ENCODE measurements at regions not wholly inside any gene's neighbourhood (a gene's known extent, or its start where the extent isn't known, plus 50 kb on each side); places are given as distances from the start of the nearest gene placed in this dataset.

DNA sequence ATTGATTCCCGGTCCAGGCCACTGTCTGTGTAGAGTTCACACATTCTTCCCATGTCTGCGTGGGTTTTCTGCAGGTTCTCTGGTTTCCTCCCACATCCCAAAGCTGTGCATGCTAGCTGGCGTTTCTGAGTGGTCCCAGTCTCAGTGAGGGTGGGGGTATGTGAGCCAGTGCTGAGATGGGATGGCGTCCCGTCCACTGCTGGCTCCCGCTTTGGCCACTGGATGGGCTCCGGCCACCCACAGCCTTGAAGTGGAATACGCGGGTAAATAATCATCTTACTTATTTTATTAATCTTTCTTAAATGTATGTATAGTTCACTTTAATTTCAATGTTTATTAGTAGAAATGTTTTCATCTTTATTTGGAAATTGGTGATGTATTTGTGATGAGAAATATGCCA lies 343.5 kb upstream of the MANEA start:
- no peaks in the 10 kb centered on the region for H3K27me3 Mint-ChIP-seq (ENCODE audit: unreplicated experiment)
- CTCF ChIA-PET, result no interaction called here
- no peaks in the 10 kb centered on the region for H3K36me3 Mint-ChIP-seq (ENCODE audit: insufficient read depth, unreplicated experiment)
- H3K27ac Mint-ChIP-seq (ENCODE audit: unreplicated experiment), result no peak overlapping the region
- TF ChIP-seq CTCF (IDR thresholded peaks at IDR 0.05; ENCODE audit: unreplicated experiment), result no peak
- no peaks in the 10 kb centered on the region for H3K9me3 Mint-ChIP-seq (ENCODE audit: low read depth, unreplicated experiment)
- no TSS peak for BruUV-seq (replicated peaks)
- no peak overlapping the region for H3K4me3 Mint-ChIP-seq (ENCODE audit: low read depth, unreplicated experiment)
- DNase-seq, result no peak
- intact Hi-C loops (cut with micrococcal nuclease; ENCODE audit: unreplicated experiment), result no loop called here
- no peaks in the 10 kb centered on the region for H3K4me1 Mint-ChIP-seq (ENCODE audit: low read depth, unreplicated experiment)

- no peak overlapping the region for H3K27ac Mint-ChIP-seq (ENCODE audit: unreplicated experiment)
- H3K4me3 Mint-ChIP-seq (ENCODE audit: low read depth, unreplicated experiment), result no peak overlapping the region
- H3K27me3 Mint-ChIP-seq (ENCODE audit: unreplicated experiment), result no peaks in the 10 kb centered on the region
- no TSS peak for BruUV-seq (replicated peaks)
- no peaks in the 10 kb centered on the region for H3K4me1 Mint-ChIP-seq (ENCODE audit: low read depth, unreplicated experiment)
- no peaks in the 10 kb centered on the region for H3K9me3 Mint-ChIP-seq (ENCODE audit: low read depth, unreplicated experiment)
- no peaks in the 10 kb centered on the region for H3K36me3 Mint-ChIP-seq (ENCODE audit: insufficient read depth, unreplicated experiment)
- TF ChIP-seq CTCF (IDR thresholded peaks at IDR 0.05; ENCODE audit: unreplicated experiment), result no peak
- no peak for DNase-seq
- CTCF ChIA-PET, result no interaction called here
- intact Hi-C loops (cut with micrococcal nuclease; ENCODE audit: unreplicated experiment), result no loop called here
Measured at GRCh38 chr6:95240514-95240913, 336.8 kb upstream of the MANEA start.

- H3K27me3 Mint-ChIP-seq (ENCODE audit: unreplicated experiment), result no peaks in the 10 kb centered on the region
- TF ChIP-seq CTCF (IDR thresholded peaks at IDR 0.05; ENCODE audit: unreplicated experiment), result no peak
- H3K4me3 Mint-ChIP-seq (ENCODE audit: low read depth, unreplicated experiment), result no peak overlapping the region
- H3K4me1 Mint-ChIP-seq (ENCODE audit: low read depth, unreplicated experiment), result no peaks in the 10 kb centered on the region
- H3K36me3 Mint-ChIP-seq (ENCODE audit: insufficient read depth, unreplicated experiment), result no peaks in the 10 kb centered on the region
- intact Hi-C loops (cut with micrococcal nuclease; ENCODE audit: unreplicated experiment), result no loop called here
- no peak overlapping the region for H3K27ac Mint-ChIP-seq (ENCODE audit: unreplicated experiment)
- no peak for DNase-seq
- no peaks in the 10 kb centered on the region for H3K9me3 Mint-ChIP-seq (ENCODE audit: low read depth, unreplicated experiment)
- CTCF ChIA-PET, result no interaction called here
- BruUV-seq (replicated peaks), result no TSS peak
Measured at GRCh38 chr6:95242560-95242959, 334.8 kb upstream of the MANEA start.

DNA sequence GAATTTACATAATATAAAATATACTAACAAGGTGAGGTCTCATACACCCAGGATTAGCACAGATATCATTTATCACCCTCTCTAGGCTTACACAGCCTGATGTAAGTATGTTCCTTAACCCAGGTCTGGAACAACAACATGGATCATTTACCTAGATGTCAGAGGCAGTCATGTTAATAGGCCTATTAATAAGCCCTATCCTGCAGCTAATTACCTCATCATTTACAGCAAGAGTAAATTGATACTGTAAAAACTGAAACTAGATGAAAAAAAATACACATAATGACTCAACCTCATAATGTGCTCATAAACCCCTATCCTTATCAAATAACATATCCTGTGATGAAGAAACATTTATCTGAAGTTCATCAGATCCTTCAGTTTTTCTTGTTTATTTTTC lies 334.3 kb upstream of the MANEA start:
- BruUV-seq (replicated peaks), result no TSS peak
- Mint-ChIP-seq H3K4me3 (ENCODE audit: low read depth, unreplicated experiment) (no peak overlapping the region), H3K9me3 (ENCODE audit: low read depth, unreplicated experiment) (no peaks in the 10 kb centered on the region), H3K27me3 (ENCODE audit: unreplicated experiment) (no peaks in the 10 kb centered on the region), H3K36me3 (ENCODE audit: insufficient read depth, unreplicated experiment) (no peaks in the 10 kb centered on the region), H3K27ac (ENCODE audit: unreplicated experiment) (no peak overlapping the region), H3K4me1 (ENCODE audit: low read depth, unreplicated experiment) (no peaks in the 10 kb centered on the region)
- intact Hi-C loops (cut with micrococcal nuclease; ENCODE audit: unreplicated experiment), result no loop called here
- DNase-seq, result no peak
- CTCF ChIA-PET, result no interaction called here
- TF ChIP-seq CTCF (IDR thresholded peaks at IDR 0.05; ENCODE audit: unreplicated experiment), result no peak

DNA sequence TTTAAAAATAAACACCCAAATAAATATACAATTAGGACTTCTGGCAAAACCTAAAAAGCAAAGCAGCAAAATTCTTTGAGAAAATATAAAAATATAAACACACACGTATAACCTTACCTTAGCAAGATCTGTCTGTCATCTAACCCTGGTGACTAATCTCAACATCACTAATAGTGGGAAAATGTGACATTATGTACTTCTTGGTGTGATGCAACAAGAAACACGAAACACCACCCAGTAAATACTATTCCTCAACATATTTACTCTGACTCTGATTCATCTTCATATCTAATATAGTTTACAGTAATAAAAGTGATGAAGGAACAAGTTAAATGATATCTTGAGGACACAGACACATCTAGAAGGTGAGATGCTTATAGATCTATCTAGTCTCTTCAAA lies 332.6 kb upstream of the MANEA start:
- Mint-ChIP-seq H3K36me3 (ENCODE audit: insufficient read depth, unreplicated experiment) (no peaks in the 10 kb centered on the region), H3K27me3 (ENCODE audit: unreplicated experiment) (no peaks in the 10 kb centered on the region), H3K9me3 (ENCODE audit: low read depth, unreplicated experiment) (no peaks in the 10 kb centered on the region), H3K4me3 (ENCODE audit: low read depth, unreplicated experiment) (no peak overlapping the region), H3K4me1 (ENCODE audit: low read depth, unreplicated experiment) (no peaks in the 10 kb centered on the region), H3K27ac (ENCODE audit: unreplicated experiment) (no peak overlapping the region)
- TF ChIP-seq CTCF (IDR thresholded peaks at IDR 0.05; ENCODE audit: unreplicated experiment), result no peak
- CTCF ChIA-PET, result no interaction called here
- BruUV-seq (replicated peaks), result no TSS peak
- DNase-seq, result no peak
- intact Hi-C loops (cut with micrococcal nuclease; ENCODE audit: unreplicated experiment), result loop anchor here (5.0 kb wide), 1 partner anchor 37 kb away; no protein-coding TSS in a partner anchor

Measured in Calu3 (cell line).